Omental fat pad (tissue), 1 donor: ENCODE measurements at regions not wholly inside any gene's neighbourhood (a gene's known extent, or its start where the extent isn't known, plus 50 kb on each side); places are given as distances from the start of the nearest gene placed in this dataset.
"Not testable (repeated sequence)": the region's sequence is repeated elsewhere in the genome, so short reads cannot be mapped to it uniquely, and the experiment has no call there.

Experiments used
- ATAC-seq: fragments of 150-250 bp; one replicate; pipeline ENCODE4 v1.9.1; 2016; ENCODE audit warnings: mild to moderate bottlenecking, moderate library complexity; ENCODE audit not compliant: low FRiP score
- DNase-seq: peaks from one replicate; pipeline ENCODE4 v3.0.0-alpha.2; 2019; ENCODE audit warnings: low spot score

- ATAC-seq, DNase-seq: not testable (repeated sequence)
Observed at GRCh38 chr14:19219423-19219822, 214.7 kb downstream of the POTEG start.

- DNase-seq, ATAC-seq: not testable (repeated sequence)
Observed at GRCh38 chr14:19231421-19231820, 202.7 kb downstream of the POTEG start.

GRCh38 chr14:19234059-19234458 lies 200.1 kb downstream of the POTEG start:
- not testable (repeated sequence) for ATAC-seq, DNase-seq

DNA sequence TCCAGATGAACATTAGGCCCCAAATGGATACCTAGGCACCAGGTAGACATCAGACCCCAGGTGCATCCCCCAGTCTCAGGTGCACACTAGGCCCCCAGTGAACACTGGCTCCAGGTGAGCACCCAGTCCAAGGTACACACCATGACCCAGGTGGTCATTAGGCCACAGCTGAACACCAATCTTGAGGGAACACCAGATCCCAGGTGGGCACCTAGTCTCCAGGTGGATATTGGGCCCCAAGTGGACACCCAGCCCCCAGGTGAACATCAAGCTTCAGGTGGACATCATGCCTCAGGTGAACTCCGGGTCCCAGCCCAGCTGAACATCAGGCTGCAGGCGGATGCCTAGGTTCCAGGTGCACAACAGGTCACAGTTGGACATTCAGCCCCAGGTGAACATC lies 196.5 kb downstream of the POTEG start:
- DNase-seq = not testable (repeated sequence)

GRCh38 chr14:19238584-19238983 lies 195.6 kb downstream of the POTEG start:
- ATAC-seq, DNase-seq: not testable (repeated sequence)

More for the DNA sequence above, 196.5 kb downstream of the POTEG start:
- ATAC-seq = not testable (repeated sequence)

- not testable (repeated sequence) for ATAC-seq, DNase-seq
Observed at GRCh38 chr14:19239981-19240380, 194.2 kb downstream of the POTEG start.

DNA sequence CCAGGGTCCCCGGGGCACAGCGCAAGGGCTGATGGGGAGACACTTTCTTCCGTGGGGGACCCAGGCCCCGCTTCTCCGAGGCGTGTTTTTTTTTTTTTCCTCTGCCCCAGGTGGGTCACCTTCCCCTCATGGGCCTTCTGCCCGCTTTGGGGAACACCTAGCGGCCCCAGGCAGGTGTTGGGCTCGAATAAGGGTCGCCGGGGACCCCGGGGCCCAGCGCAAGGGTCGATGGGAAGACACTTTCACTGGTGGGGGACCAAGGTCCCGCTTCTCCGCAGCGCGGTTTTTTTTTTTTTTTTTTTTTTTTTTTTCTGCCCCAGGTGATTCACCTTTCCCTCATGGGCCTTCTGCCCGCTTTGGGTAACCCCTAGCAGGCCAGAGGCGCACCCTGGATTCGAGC lies 193.8 kb downstream of the POTEG start:
- ATAC-seq, DNase-seq: not testable (repeated sequence)

DNA sequence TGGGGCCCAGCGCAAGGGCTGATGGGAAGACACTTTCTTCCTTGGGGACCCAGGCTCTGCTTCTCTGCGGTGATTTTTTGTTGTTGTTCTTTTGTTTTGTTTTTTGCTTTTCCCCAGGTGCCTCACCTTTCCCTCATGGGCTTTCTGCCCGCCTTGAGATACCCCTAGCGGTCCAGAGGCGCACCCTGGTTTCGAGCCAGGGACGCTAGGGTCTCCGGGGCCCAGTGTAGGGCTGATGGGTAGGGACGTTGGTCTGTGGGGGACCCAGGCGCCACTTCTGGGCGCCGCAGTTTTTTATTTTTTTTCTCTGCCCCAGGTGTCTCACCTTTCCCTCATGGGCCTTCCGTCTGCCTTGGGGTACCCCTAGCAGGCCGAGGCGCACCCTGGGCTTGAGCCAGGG lies 192.7 kb downstream of the POTEG start:
- DNase-seq, ATAC-seq: not testable (repeated sequence)

GRCh38 chr14:19242529-19242928 lies 191.6 kb downstream of the POTEG start:
- DNase-seq, ATAC-seq: not testable (repeated sequence)

DNA sequence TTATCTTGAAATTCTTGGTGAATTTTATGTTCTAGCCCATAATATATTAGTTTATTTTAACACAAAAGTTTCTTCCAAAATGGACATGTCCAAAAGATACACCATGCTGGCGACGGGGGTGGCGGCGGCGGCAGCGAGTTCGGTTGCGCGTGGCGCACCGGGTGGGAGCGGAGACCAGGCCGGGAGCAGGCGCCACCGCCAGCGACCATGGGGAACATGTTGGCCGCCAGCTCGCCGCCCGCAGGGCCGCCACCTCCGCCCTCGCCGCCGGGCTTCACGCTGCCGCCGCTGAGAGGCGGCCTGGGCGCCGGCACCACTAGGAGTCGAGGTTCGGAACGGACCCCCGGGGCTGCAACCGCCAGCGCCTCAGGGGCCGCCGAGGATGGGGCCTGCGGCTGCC lies 167.2 kb downstream of the POTEG start:
- ATAC-seq, DNase-seq: not testable (repeated sequence)

DNA sequence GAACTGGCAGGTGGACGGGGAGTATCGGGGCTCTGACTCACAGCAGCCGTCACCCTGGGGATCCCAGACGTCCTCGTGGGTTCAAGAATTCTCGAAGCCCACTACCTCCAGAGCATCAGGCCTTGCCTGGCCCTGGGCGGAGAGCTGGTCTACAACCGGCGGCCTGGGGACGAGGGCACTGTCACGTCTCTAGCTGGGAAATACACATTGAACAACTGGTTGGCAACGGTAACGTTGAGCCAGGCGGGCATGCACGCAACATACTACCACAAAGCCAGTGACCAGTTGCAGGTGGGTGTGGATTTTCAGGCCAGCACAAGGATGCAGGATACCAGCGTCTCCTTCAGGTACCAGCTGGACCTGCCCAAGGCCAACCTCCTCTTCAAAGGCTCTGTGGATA lies 166.5 kb downstream of the POTEG start:
- DNase-seq = peak; percentile 24
- not testable (repeated sequence) for ATAC-seq

DNA sequence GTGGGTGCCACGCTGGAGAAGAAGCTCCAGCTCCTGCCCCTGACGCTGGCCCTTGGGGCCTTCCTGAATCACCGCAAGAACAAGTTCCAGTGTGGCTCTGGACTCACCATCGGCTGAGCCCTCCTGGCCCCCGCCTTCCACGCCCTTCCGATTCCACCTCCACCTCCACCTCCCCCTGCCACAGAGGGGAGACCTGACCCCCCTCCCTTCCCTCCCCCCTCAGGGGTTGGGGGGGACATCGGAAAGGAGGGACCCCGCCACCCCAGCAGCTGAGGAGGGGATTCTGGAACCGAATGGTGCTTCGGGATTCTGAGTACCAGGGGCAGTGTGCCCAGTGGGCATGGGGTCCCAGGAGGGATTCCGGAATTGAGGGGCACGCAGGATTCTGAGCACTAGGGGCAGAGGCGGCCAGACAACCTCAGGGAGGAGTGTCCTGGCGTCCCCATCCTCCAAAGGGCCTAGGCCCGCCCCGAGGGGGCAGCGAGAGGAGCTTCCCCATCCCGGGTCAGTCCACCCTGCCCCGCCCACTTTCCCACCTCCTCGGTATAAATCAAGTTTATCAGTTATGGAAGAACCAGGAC lies 166.0 kb downstream of the POTEG start:
- ATAC-seq, DNase-seq: not testable (repeated sequence)

GRCh38 chr14:19272235-19272634 lies 161.9 kb downstream of the POTEG start:
- not testable (repeated sequence) for DNase-seq, ATAC-seq

- ATAC-seq, DNase-seq: not testable (repeated sequence)
Observed at GRCh38 chr14:19289669-19290068, 144.5 kb downstream of the POTEG start.

DNA sequence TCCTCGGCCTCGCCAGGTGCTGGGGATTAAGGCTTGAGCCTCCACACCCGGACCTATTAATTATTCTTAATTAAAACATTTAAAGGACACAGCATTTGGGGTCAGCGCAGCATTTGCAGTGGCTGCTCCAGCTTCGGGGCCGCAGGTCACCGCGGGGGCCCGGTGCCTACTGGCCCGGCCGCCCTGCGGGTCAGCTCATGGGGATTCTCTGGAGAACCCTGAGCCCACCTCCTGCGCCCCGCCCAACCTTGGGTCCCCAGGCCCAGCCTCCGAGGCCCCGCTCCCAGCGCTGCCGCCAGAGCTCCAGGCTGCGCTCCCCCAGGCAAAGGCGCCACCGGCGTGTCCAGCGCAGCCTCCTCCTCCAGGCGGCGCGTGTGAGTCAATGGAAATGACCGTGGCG lies 133.9 kb downstream of the POTEG start:
- not testable (repeated sequence) for DNase-seq, ATAC-seq

DNA sequence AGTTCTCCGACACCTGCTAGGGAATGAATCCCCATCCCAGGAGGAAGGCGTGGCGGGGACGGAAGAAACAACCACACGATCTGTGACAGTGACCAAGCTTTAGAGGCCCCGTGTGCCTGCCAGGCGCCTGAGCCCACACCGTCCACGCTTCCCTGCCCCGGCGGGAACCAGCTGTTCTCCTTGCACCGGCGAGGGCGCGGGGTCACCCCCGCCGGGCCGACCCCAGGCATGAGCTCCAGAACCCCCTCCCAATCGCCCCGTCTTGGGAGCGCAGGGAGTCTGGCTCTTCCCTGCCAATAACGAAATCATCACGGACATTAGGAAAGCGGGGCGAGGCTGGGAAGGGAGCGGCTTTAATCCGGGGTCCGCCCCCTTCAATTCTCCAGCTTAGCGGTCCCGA lies 133.3 kb downstream of the POTEG start:
- DNase-seq, ATAC-seq: not testable (repeated sequence)

GRCh38 chr14:19303844-19304243 lies 130.3 kb downstream of the POTEG start:
- not testable (repeated sequence) for DNase-seq, ATAC-seq

- not testable (repeated sequence) for ATAC-seq, DNase-seq
Observed at GRCh38 chr14:19304442-19304841, 129.7 kb downstream of the POTEG start.

GRCh38 chr14:19304918-19305317 lies 129.2 kb downstream of the POTEG start:
- not testable (repeated sequence) for ATAC-seq, DNase-seq

GRCh38 chr14:19305776-19306175 lies 128.4 kb downstream of the POTEG start:
- DNase-seq, ATAC-seq: not testable (repeated sequence)

GRCh38 chr14:19306405-19306804 lies 127.7 kb downstream of the POTEG start:
- DNase-seq, ATAC-seq: not testable (repeated sequence)
